ENCODE measurements at regions not wholly inside any gene's neighbourhood (a gene's known extent, or its start where the extent isn't known, plus 50 kb on each side); places are given as distances from the start of the nearest gene placed in this dataset.

DNA sequence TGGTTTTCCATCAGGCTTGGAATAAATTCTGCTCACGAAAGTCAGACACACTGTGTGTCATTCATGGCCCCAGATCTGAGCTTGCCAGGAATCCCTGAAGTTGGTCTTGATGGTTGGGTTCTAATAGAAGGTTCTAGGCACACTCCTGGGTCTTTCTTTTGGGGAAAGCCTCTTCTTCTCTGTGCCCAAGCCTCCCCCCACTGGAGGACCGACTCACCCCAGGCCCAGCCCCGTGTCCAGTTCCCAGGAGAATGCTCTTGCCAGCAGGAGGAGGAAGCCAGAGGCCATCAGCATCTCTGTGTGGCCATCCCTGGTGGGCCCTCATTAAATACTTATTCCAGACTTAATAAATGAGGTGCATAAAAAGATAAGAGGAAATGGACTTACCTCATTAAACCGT is 548.0 kb downstream of the TCERG1L start:
- H3K27ac ChIP-seq (ENCODE audit: control insufficient read depth, insufficient read depth, low read length): no peak overlapping the region
- H3K27me3 ChIP-seq (ENCODE audit: control insufficient read depth, extremely low read depth, insufficient read depth, low read length): no peaks in the 10 kb centered on the region
- H3K79me2 ChIP-seq (ENCODE audit: control insufficient read depth, insufficient read depth, low read length): no peaks in the 10 kb centered on the region
- peaks cover 11% of the 10 kb centered on the region for H3K9me3 ChIP-seq (ENCODE audit: control insufficient read depth, low read depth, low read length)
- no peak overlapping the region for H3K4me2 ChIP-seq (ENCODE audit: control insufficient read depth, extremely low read depth, insufficient read depth, low read depth, low read length)
- no peaks in the 10 kb centered on the region for H4K20me1 ChIP-seq (ENCODE audit: control insufficient read depth, extremely low read depth, insufficient read depth, low read length)
- H3K36me3 ChIP-seq (ENCODE audit: control insufficient read depth in 2 of 2, extremely low read depth in 1 of 2, insufficient read depth in 2 of 2, low read length in 2 of 2): no peaks in the 10 kb centered on the region
- TF ChIP-seq, protein P1, sequence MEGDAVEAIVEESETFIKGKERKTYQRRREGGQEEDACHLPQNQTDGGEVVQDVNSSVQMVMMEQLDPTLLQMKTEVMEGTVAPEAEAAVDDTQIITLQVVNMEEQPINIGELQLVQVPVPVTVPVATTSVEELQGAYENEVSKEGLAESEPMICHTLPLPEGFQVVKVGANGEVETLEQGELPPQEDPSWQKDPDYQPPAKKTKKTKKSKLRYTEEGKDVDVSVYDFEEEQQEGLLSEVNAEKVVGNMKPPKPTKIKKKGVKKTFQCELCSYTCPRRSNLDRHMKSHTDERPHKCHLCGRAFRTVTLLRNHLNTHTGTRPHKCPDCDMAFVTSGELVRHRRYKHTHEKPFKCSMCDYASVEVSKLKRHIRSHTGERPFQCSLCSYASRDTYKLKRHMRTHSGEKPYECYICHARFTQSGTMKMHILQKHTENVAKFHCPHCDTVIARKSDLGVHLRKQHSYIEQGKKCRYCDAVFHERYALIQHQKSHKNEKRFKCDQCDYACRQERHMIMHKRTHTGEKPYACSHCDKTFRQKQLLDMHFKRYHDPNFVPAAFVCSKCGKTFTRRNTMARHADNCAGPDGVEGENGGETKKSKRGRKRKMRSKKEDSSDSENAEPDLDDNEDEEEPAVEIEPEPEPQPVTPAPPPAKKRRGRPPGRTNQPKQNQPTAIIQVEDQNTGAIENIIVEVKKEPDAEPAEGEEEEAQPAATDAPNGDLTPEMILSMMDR (optimal IDR thresholded peaks at IDR 0.05 in 1 of 3, IDR thresholded peaks at IDR 0.05 in 1 of 3, conservative IDR thresholded peaks at IDR 0.05 in 1 of 3; ENCODE audit: extremely low read depth in 1 of 3, insufficient read depth in 2 of 3, low read length in 3 of 3): no peak
- TF ChIP-seq EZH2 (IDR thresholded peaks at IDR 0.05; ENCODE audit: low read length): no peak
- FAIRE-seq (no peak), DNase-seq (ENCODE audit: low read depth, low spot score) (no peak)
- no peak overlapping the region for H2AFZ ChIP-seq (ENCODE audit: control insufficient read depth, low read length)
- dilution Hi-C loops (cut with MboI; ENCODE audit: extremely low pct_ligation_motif_present, low sequenced_read_pairs): no loop called here
- no peak overlapping the region for H3K4me3 ChIP-seq (ENCODE audit: control insufficient read depth in 2 of 3, extremely low read depth in 1 of 3, insufficient read depth in 2 of 3, low read depth in 1 of 3, low read length in 3 of 3)
- no peaks in the 10 kb centered on the region for H3K4me1 ChIP-seq (ENCODE audit: control insufficient read depth, extremely low read depth, insufficient read depth, low read length)
- no peak overlapping the region for H3K9ac ChIP-seq (ENCODE audit: control insufficient read depth, extremely low read depth, insufficient read depth, low read length)
- no peaks in the 10 kb centered on the region for H3K9me1 ChIP-seq (ENCODE audit: control insufficient read depth, extremely low read depth, insufficient read depth, low read length)

- Histone ChIP-seq H3K27me3 (ENCODE audit: control insufficient read depth, extremely low read depth, insufficient read depth, low read length) (no peaks in the 10 kb centered on the region), H4K20me1 (ENCODE audit: control insufficient read depth, extremely low read depth, insufficient read depth, low read length) (no peaks in the 10 kb centered on the region), H3K4me2 (ENCODE audit: control insufficient read depth, extremely low read depth, insufficient read depth, low read depth, low read length) (no peak overlapping the region), H3K4me3 (ENCODE audit: control insufficient read depth in 2 of 3, extremely low read depth in 1 of 3, insufficient read depth in 2 of 3, low read depth in 1 of 3, low read length in 3 of 3) (no peak overlapping the region), H3K4me1 (ENCODE audit: control insufficient read depth, extremely low read depth, insufficient read depth, low read length) (no peaks in the 10 kb centered on the region), H3K79me2 (ENCODE audit: control insufficient read depth, insufficient read depth, low read length) (no peaks in the 10 kb centered on the region), H3K9me3 (ENCODE audit: control insufficient read depth, low read depth, low read length) (peaks cover 15% of the 10 kb centered on the region), H3K27ac (ENCODE audit: control insufficient read depth, insufficient read depth, low read length) (no peak overlapping the region), H3K9ac (ENCODE audit: control insufficient read depth, extremely low read depth, insufficient read depth, low read length) (no peak overlapping the region), H2AFZ (ENCODE audit: control insufficient read depth, low read length) (no peak overlapping the region), H3K36me3 (ENCODE audit: control insufficient read depth in 2 of 2, extremely low read depth in 1 of 2, insufficient read depth in 2 of 2, low read length in 2 of 2) (no peaks in the 10 kb centered on the region), H3K9me1 (ENCODE audit: control insufficient read depth, extremely low read depth, insufficient read depth, low read length) (no peaks in the 10 kb centered on the region)
- FAIRE-seq (no peak), DNase-seq (ENCODE audit: low read depth, low spot score) (no peak)
- dilution Hi-C loops (cut with MboI; ENCODE audit: extremely low pct_ligation_motif_present, low sequenced_read_pairs): no loop called here
- TF ChIP-seq, protein P1 (optimal IDR thresholded peaks at IDR 0.05 in 1 of 3, IDR thresholded peaks at IDR 0.05 in 1 of 3, conservative IDR thresholded peaks at IDR 0.05 in 1 of 3; ENCODE audit: extremely low read depth in 1 of 3, insufficient read depth in 2 of 3, low read length in 3 of 3): no peak
- no peak for TF ChIP-seq EZH2 (IDR thresholded peaks at IDR 0.05; ENCODE audit: low read length)
Observed at GRCh38 chr10:130764651-130765050, 546.9 kb downstream of the TCERG1L start.
